ENCODE measurements at regions not wholly inside any gene's neighbourhood (a gene's known extent, or its start where the extent isn't known, plus 50 kb on each side); places are given as distances from the start of the nearest gene placed in this dataset.
A peak's percentile ranks its signal among the peaks of the same experiment; 100 is the strongest.

GRCh38 chr10:121405096-121405495 lies 193.1 kb downstream of the FGFR2 start:
- H3K4me3 Mint-ChIP-seq: no peak overlapping the region
- no peaks in the 10 kb centered on the region for H3K27me3 Mint-ChIP-seq (ENCODE audit: low read depth)
- TF ChIP-seq CTCF (conservative IDR thresholded peaks at IDR 0.05): no peak
- peak overlapping the region; percentile 50 for H3K27ac Mint-ChIP-seq (ENCODE audit: unreplicated experiment)
- no peak for DNase-seq (ENCODE audit: low read depth, low spot score)
- no peaks in the 10 kb centered on the region for H3K36me3 Mint-ChIP-seq (ENCODE audit: low read depth)
- H3K9me3 Mint-ChIP-seq: no peaks in the 10 kb centered on the region
- H3K4me1 Mint-ChIP-seq: peaks cover 15% of the 10 kb centered on the region

- Mint-ChIP-seq H3K27me3 (ENCODE audit: low read depth) (no peaks in the 10 kb centered on the region), H3K4me3 (no peak overlapping the region), H3K36me3 (ENCODE audit: low read depth) (no peaks in the 10 kb centered on the region), H3K27ac (ENCODE audit: unreplicated experiment) (peak overlapping the region; percentile 3), H3K4me1 (peaks cover 15% of the 10 kb centered on the region), H3K9me3 (no peaks in the 10 kb centered on the region)
- no peak for DNase-seq (ENCODE audit: low read depth, low spot score)
- TF ChIP-seq CTCF (conservative IDR thresholded peaks at IDR 0.05): no peak
Measured at GRCh38 chr10:121405549-121405948, 192.7 kb downstream of the FGFR2 start.

- H3K27ac Mint-ChIP-seq (ENCODE audit: unreplicated experiment): peak overlapping the region; percentile 3
- H3K4me3 Mint-ChIP-seq: no peak overlapping the region
- H3K27me3 Mint-ChIP-seq (ENCODE audit: low read depth): no peaks in the 10 kb centered on the region
- H3K9me3 Mint-ChIP-seq: no peaks in the 10 kb centered on the region
- no peaks in the 10 kb centered on the region for H3K36me3 Mint-ChIP-seq (ENCODE audit: low read depth)
- TF ChIP-seq CTCF (conservative IDR thresholded peaks at IDR 0.05): no peak
- H3K4me1 Mint-ChIP-seq: peaks cover 15% of the 10 kb centered on the region
- DNase-seq (ENCODE audit: low read depth, low spot score): no peak
Measured at GRCh38 chr10:121405953-121406352, 192.3 kb downstream of the FGFR2 start.

GRCh38 chr10:121406823-121407545 lies 191.3 kb downstream of the FGFR2 start:
- no peaks in the 10 kb centered on the region for H3K36me3 Mint-ChIP-seq (ENCODE audit: low read depth)
- no peak for DNase-seq (ENCODE audit: low read depth, low spot score)
- H3K4me1 Mint-ChIP-seq: peaks cover 15% of the 10 kb centered on the region
- no peaks in the 10 kb centered on the region for H3K27me3 Mint-ChIP-seq (ENCODE audit: low read depth)
- no peaks in the 10 kb centered on the region for H3K9me3 Mint-ChIP-seq
- no peak overlapping the region for H3K4me3 Mint-ChIP-seq
- H3K27ac Mint-ChIP-seq (ENCODE audit: unreplicated experiment): no peak overlapping the region
- TF ChIP-seq CTCF (conservative IDR thresholded peaks at IDR 0.05): no peak

GRCh38 chr10:121409466-121410104 lies 188.7 kb downstream of the FGFR2 start:
- no peaks in the 10 kb centered on the region for H3K27me3 Mint-ChIP-seq (ENCODE audit: low read depth)
- DNase-seq (ENCODE audit: low read depth, low spot score): no peak
- H3K4me3 Mint-ChIP-seq: no peak overlapping the region
- H3K36me3 Mint-ChIP-seq (ENCODE audit: low read depth): no peaks in the 10 kb centered on the region
- H3K9me3 Mint-ChIP-seq: no peaks in the 10 kb centered on the region
- H3K27ac Mint-ChIP-seq (ENCODE audit: unreplicated experiment): no peak overlapping the region
- TF ChIP-seq CTCF (conservative IDR thresholded peaks at IDR 0.05): no peak
- peaks cover 18% of the 10 kb centered on the region for H3K4me1 Mint-ChIP-seq
